ENCODE measurements at regions not wholly inside any gene's neighbourhood (a gene's known extent, or its start where the extent isn't known, plus 50 kb on each side); places are given as distances from the start of the nearest gene placed in this dataset.
"Not testable (repeated sequence)": the region's sequence is repeated elsewhere in the genome, so short reads cannot be mapped to it uniquely, and the experiment has no call there.

DNA sequence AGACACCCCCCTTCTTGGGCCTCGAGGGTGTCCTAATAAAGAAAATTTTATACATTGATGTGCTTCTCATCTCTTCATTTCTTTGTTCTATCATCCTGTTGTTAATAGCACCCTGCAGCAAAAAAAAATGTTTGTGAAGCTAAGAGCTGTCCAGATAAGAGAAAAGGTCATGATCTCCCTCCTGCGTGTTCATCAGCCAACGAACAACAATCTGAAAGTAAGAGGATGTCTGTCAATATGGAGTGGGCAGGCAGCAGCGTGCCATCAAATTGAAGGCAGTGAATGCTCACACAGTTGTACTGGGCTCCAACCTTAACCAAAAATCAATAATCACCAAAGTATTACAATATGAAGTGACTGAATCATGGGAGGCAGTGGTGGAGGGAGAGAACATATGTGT is 418.6 kb upstream of the ONECUT1 start:
- H3K4me1 ChIP-seq = peaks cover 1% of the 10 kb centered on the region
- no peaks in the 10 kb centered on the region for H3K9me3 ChIP-seq
- H3K9ac ChIP-seq = no peak overlapping the region
- H3K4me2 ChIP-seq = no peak overlapping the region
- no peaks in the 10 kb centered on the region for H4K20me1 ChIP-seq
- no peak overlapping the region for H3K27ac ChIP-seq
- no peaks in the 10 kb centered on the region for H3K27me3 ChIP-seq
- no peak overlapping the region for H3K4me3 ChIP-seq
- no peaks in the 10 kb centered on the region for H3K36me3 ChIP-seq
- no peak for TF ChIP-seq Cebpa-rat (IDR thresholded peaks at IDR 0.05)

DNA sequence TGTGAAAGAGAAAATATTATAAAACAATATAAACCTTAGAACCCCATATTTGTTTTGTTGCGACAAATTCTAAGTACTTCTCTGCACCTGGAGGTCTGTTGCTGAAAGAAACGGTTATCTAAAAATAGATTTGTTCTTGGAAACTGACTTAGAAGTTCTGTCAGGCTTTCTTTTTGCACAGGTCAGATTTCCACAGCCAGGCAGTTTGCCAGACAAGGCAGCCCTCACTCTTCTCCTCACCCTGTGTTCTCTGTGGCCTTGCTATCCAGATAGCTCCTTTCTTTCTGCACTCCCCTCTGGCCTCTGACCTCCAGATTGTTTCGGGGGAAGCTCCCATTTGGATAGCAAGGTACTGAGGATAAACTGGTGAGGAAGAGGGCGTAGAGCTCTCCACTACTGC is 413.3 kb upstream of the ONECUT1 start:
- no peak overlapping the region for H3K27ac ChIP-seq
- no peak overlapping the region for H3K4me3 ChIP-seq
- no peaks in the 10 kb centered on the region for H3K36me3 ChIP-seq
- no peaks in the 10 kb centered on the region for H4K20me1 ChIP-seq
- no peaks in the 10 kb centered on the region for H3K27me3 ChIP-seq
- H3K9ac ChIP-seq = no peak overlapping the region
- H3K4me1 ChIP-seq = peaks cover 7% of the 10 kb centered on the region
- H3K9me3 ChIP-seq = no peaks in the 10 kb centered on the region
- H3K4me2 ChIP-seq = peak overlapping the region; percentile 36
- no peak for TF ChIP-seq Cebpa-rat (IDR thresholded peaks at IDR 0.05)

DNA sequence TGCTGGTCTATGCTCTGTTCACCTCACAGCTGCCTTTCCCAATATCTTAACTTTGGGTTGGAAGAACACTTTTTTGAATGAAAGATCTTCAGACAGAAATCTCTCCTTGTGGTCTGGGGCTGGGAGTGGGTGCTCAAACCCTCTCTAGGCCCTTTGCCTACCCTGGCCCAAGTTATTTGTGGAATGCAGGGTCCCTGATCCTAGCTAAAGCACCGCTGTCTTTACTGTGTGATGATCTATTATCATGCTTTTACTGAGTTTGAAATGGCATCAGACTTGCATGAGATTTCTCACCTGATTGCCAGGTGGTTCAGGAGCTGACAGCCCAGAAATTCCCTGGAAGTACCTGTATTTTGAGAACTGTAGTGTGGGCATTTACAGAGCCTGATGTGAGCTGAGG is 412.7 kb upstream of the ONECUT1 start:
- Histone ChIP-seq H3K4me3 (no peak overlapping the region), H3K36me3 (no peaks in the 10 kb centered on the region), H3K9me3 (no peaks in the 10 kb centered on the region), H4K20me1 (no peaks in the 10 kb centered on the region), H3K27ac (no peak overlapping the region), H3K9ac (no peak overlapping the region), H3K27me3 (no peaks in the 10 kb centered on the region), H3K4me1 (peaks cover 7% of the 10 kb centered on the region), H3K4me2 (peak overlapping the region; percentile 36; the same call in 1 of the 2 replicates)
- no peak for TF ChIP-seq Cebpa-rat (IDR thresholded peaks at IDR 0.05)

DNA sequence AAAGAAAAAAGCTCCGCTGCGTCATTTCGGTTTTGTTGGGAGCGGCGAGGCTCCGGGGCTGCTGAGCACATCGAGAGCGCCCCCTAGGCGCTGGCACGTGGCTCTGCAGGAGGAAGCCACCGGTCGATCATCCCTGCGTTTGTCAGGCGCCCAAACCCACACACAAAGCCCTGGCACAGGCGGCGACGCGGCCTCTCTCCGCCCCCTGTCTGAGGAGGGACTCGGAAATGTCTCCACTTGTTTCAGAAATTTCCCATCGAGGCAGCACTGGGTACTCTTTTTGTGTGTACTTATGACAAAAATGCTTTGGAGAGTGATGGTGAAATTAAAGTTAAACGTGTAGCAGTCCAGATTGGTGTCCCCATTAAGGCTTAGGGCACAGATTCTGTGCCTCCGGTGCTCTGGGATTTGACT is 407.3 kb upstream of the ONECUT1 start:
- Histone ChIP-seq H3K4me1 (no peaks in the 10 kb centered on the region), H3K27me3 (no peaks in the 10 kb centered on the region), H3K4me2 (peak overlapping the region; percentile 41), H3K9ac (no peak overlapping the region), H3K27ac (no peak overlapping the region), H4K20me1 (no peaks in the 10 kb centered on the region), H3K4me3 (no peak overlapping the region), H3K9me3 (no peaks in the 10 kb centered on the region), H3K36me3 (no peaks in the 10 kb centered on the region)
- no peak for TF ChIP-seq Cebpa-rat (IDR thresholded peaks at IDR 0.05)

DNA sequence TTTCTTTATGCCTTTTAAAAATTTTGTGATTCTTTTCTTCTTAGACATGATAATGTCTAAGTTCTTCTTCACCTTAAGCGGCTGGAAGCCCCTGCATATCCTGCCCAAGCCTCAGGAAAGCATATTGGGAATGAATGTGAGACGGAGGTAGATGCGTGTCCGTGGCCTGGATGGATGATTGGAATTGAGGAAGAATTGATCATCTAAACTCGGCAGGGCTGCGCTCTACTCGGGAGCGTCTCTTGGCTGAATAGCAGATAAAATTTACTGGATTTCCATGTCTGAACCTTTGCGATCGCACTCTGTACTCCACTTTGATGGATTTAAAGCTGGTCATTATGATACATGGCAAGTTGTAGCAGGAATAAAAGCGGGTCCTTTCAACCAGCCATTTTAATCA is 406.7 kb upstream of the ONECUT1 start:
- H3K9ac ChIP-seq = no peak overlapping the region
- no peaks in the 10 kb centered on the region for H3K9me3 ChIP-seq
- TF ChIP-seq Cebpa-rat (IDR thresholded peaks at IDR 0.05) = no peak
- H3K4me2 ChIP-seq = peak overlapping the region; percentile 41; the same call in 1 of the 2 replicates
- no peaks in the 10 kb centered on the region for H3K4me1 ChIP-seq
- H3K4me3 ChIP-seq = no peak overlapping the region
- no peaks in the 10 kb centered on the region for H4K20me1 ChIP-seq
- H3K27ac ChIP-seq = no peak overlapping the region
- H3K36me3 ChIP-seq = no peaks in the 10 kb centered on the region
- no peaks in the 10 kb centered on the region for H3K27me3 ChIP-seq

DNA sequence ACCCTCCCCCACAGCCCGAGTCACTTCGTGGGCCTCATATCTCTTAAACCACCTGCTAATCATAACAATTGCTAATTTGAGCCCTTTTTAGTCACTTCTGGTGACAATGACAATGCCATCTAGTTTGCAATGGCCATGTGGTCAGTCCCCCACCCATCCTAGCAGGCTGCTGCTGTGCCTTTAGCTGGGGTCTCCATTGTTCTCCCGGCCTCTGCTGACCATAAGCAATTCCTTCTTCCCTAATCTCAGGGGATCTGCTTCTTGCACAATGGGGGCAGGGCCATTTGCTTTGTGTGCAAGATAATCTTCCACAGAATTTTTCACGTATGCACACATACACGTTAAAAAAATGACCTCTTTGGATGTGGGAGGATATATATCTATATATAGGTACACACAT is 406.1 kb upstream of the ONECUT1 start:
- no peaks in the 10 kb centered on the region for H3K9me3 ChIP-seq
- no peak overlapping the region for H3K4me2 ChIP-seq
- H3K27ac ChIP-seq = no peak overlapping the region
- H3K27me3 ChIP-seq = no peaks in the 10 kb centered on the region
- no peak for TF ChIP-seq Cebpa-rat (IDR thresholded peaks at IDR 0.05)
- H3K4me1 ChIP-seq = no peaks in the 10 kb centered on the region
- no peak overlapping the region for H3K9ac ChIP-seq
- H4K20me1 ChIP-seq = no peaks in the 10 kb centered on the region
- no peak overlapping the region for H3K4me3 ChIP-seq
- H3K36me3 ChIP-seq = no peaks in the 10 kb centered on the region

DNA sequence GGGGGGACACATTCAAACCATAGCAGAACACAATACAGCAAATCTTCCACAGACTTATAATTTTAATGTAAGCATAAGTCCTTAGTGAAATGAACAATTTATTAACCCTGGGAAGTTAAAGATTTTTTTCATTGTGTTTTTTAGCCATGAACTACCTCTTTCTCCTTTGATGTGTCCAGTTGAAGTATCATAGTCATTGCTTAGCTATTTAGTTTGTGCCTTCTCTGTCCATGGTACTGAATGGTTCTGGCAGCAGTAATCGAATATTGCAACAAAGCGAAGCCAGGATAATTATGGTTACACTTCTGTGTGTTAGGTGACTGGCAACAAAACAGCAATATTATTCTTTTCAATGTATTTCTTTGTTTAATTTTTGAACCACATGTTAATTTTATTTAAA is 403.0 kb upstream of the ONECUT1 start:
- Histone ChIP-seq H3K9ac (no peak overlapping the region), H3K4me1 (no peaks in the 10 kb centered on the region), H3K36me3 (no peaks in the 10 kb centered on the region), H3K4me3 (no peak overlapping the region), H4K20me1 (no peaks in the 10 kb centered on the region), H3K4me2 (no peak overlapping the region), H3K9me3 (no peaks in the 10 kb centered on the region), H3K27me3 (no peaks in the 10 kb centered on the region), H3K27ac (no peak overlapping the region)
- TF ChIP-seq Cebpa-rat (IDR thresholded peaks at IDR 0.05) = no peak

DNA sequence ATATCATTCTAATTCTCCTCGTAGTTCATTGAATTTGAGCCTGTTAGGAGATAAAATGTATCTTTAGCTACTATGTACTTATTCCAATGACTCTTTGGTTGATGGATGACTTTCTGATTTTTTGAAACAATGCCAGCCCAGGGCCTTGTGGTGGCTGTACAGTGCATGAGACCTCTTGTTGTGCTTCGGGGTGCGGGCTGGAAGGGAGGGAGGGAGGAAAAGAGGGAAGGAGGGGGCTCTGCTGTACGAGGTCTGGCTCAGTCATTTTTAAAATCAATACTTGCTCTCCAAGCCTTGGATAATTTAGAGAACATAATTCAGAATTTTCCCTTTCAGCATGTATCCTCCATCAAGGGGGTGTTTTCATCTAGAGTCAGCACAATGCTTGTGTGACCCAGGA is 399.7 kb upstream of the ONECUT1 start:
- H4K20me1 ChIP-seq = no peaks in the 10 kb centered on the region
- no peak overlapping the region for H3K4me2 ChIP-seq
- TF ChIP-seq Cebpa-rat (IDR thresholded peaks at IDR 0.05) = no peak
- H3K36me3 ChIP-seq = no peaks in the 10 kb centered on the region
- no peaks in the 10 kb centered on the region for H3K9me3 ChIP-seq
- H3K27me3 ChIP-seq = no peaks in the 10 kb centered on the region
- no peaks in the 10 kb centered on the region for H3K4me1 ChIP-seq
- no peak overlapping the region for H3K27ac ChIP-seq
- H3K9ac ChIP-seq = no peak overlapping the region
- no peak overlapping the region for H3K4me3 ChIP-seq

DNA sequence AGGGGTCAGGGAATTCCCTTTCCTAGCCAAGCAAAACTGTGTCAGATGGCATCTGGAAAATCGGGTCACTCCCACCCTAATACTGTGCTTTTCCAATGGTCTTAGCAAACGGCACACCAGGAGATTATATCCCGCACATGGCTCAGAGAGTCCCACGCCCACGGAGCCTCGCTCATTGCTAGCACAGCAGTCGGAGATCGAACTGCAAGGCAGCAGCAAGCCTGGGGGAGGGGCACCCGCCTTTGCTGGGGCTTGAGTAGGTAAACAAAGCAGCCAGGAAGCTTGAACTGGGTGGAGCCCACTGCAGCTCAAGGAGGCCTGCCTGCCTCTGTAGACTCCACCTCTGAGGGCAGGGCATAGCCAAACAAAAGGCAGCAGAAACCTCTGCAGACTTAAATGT is 393.3 kb upstream of the ONECUT1 start:
- H3K27ac ChIP-seq, H3K27me3 ChIP-seq, H3K9ac ChIP-seq, H3K9me3 ChIP-seq, H3K4me3 ChIP-seq, H3K4me1 ChIP-seq, H3K36me3 ChIP-seq, H4K20me1 ChIP-seq, H3K4me2 ChIP-seq: not testable (repeated sequence)

DNA sequence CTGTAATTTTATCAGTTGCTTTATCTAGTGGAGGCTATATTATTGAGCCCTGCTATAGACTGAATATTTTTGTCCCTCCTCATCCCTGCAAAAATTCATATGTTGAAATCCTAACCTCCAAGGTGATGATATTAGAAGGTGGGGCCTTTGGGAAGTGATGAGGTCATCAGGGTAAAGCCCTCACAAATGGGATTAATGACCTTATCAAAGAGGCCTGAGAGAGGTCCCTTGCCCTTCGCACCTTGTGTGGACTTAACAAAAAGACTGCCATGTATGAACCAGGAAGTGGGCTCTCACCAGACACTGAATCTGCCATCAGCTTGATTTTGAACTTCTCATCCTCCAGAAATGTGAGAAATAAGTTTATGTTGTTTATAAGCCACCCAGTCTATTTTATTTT is 381.4 kb upstream of the ONECUT1 start:
- no peaks in the 10 kb centered on the region for H4K20me1 ChIP-seq
- TF ChIP-seq Cebpa-rat (IDR thresholded peaks at IDR 0.05) = no peak
- H3K27ac ChIP-seq = no peak overlapping the region
- H3K4me1 ChIP-seq = no peaks in the 10 kb centered on the region
- no peaks in the 10 kb centered on the region for H3K27me3 ChIP-seq
- no peak overlapping the region for H3K4me3 ChIP-seq
- no peak overlapping the region for H3K4me2 ChIP-seq
- H3K9ac ChIP-seq = no peak overlapping the region
- H3K9me3 ChIP-seq = no peaks in the 10 kb centered on the region
- H3K36me3 ChIP-seq = no peaks in the 10 kb centered on the region

DNA sequence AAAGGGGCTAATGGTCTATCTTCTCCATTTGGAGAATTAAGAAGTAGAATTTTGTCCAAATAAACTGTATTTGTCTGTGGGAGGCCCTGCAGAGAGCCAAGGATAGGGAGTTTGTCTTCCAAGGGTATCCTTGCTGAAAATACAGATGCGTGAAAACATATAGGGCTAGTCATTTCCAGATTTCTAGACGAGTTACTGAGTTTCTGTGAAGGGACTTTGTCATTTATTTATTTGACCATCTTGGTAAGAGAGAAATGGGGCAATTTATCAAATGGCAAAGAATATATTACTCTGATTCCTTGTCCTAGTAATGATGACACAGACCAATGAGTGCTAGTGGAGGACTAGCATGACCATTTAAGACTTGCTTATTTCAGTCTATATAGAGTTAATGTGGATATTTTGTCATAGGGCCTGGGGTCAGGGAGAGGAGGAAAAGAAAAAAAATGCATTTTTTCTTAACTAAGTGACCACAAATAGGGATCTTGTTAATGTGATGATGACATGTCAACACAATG is 376.6 kb upstream of the ONECUT1 start:
- no peak overlapping the region for H3K9ac ChIP-seq
- no peak for TF ChIP-seq Cebpa-rat (IDR thresholded peaks at IDR 0.05)
- no peaks in the 10 kb centered on the region for H3K9me3 ChIP-seq
- H3K4me1 ChIP-seq = peaks cover 6% of the 10 kb centered on the region
- H3K4me3 ChIP-seq = no peak overlapping the region
- H3K36me3 ChIP-seq = no peaks in the 10 kb centered on the region
- H3K27me3 ChIP-seq = no peaks in the 10 kb centered on the region
- H3K4me2 ChIP-seq = no peak overlapping the region
- no peak overlapping the region for H3K27ac ChIP-seq
- no peaks in the 10 kb centered on the region for H4K20me1 ChIP-seq
